Activated naive CD8-positive, alpha-beta T cell treated with anti-CD3 and anti-CD28 coated beads, Interleukin-2, amount 10 ng/mL, durations not matched to agents 7 days and 5 days (primary cell): ENCODE measurements at regions not wholly inside any gene's neighbourhood (a gene's known extent, or its start where the extent isn't known, plus 50 kb on each side); places are given as distances from the start of the nearest gene placed in this dataset.

Experiments used
- ATAC-seq: fragments of 150-1000 bp; cut with Tn5 transposase; one replicate; pipeline ENCODE4 v1.10.0; 2021; ENCODE audit warnings: low read depth, moderate library complexity
- POLR2A ChIA-PET: fragments of 350-600 bp; sonication (Branson Sonifier 250); formaldehyde crosslinking; loops from one replicate; lab custom pipeline; 2021; ENCODE audit warnings: antibody characterized with exemption; lab: Charles Lee
- DNase-seq: peaks from one replicate; pipeline ENCODE4 v3.0.0; 2021
- H3K27ac Mint-ChIP-seq: one replicate; pipeline ENCODE4 v1.8.0; 2022; ENCODE audit warnings: mild to moderate bottlenecking, mixed read lengths
- H3K27me3 Mint-ChIP-seq: one replicate; pipeline ENCODE4 v1.8.0; 2022; ENCODE audit warnings: mild to moderate bottlenecking, moderate library complexity, mixed read lengths
- H3K36me3 Mint-ChIP-seq: one replicate; pipeline ENCODE4 v1.8.0; 2021; ENCODE audit warnings: mild to moderate bottlenecking, mixed read lengths
- H3K4me1 Mint-ChIP-seq: one replicate; pipeline ENCODE4 v1.8.0; 2021; ENCODE audit warnings: mixed read lengths
- H3K4me3 Mint-ChIP-seq: one replicate; pipeline ENCODE4 v1.8.0; 2022; ENCODE audit warnings: mild to moderate bottlenecking, moderate library complexity, mixed read lengths
- H3K9me3 Mint-ChIP-seq: one replicate; pipeline ENCODE4 v1.8.0; 2021; ENCODE audit warnings: mixed read lengths

DNA sequence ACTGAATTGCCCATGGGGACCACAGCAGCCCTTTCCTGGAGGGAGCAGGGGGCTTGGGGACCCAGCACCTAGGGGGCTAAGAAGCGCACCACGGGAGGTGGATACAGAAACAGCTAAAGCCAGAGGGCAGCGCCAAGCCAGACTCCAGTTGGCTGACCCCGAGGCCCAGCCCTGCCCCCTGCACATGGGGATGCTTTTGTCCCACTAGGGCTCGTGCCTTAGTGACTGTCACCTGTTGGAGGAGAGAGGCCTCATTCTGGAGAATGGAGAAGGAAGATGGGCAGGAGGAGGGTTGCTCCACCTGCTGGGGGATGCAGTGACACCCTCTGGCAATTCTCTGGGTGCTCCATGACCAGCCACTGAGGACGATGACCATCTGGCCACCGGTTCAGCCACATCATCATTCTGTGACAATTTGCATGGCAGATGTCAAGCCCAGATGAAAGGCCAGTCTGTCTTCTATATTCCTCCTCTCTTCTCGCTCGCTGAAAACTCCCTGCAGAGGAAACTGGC is 167.8 kb upstream of the TLE3 start:
- no peak overlapping the region for H3K4me3 Mint-ChIP-seq
- no peak overlapping the region for H3K27ac Mint-ChIP-seq
- H3K36me3 Mint-ChIP-seq, result no peaks in the 10 kb centered on the region
- DNase-seq, result no peak
- H3K9me3 Mint-ChIP-seq, result no peaks in the 10 kb centered on the region
- ATAC-seq, result no peak
- POLR2A ChIA-PET, result no interaction called here
- peaks cover 25% of the 10 kb centered on the region for H3K27me3 Mint-ChIP-seq
- H3K4me1 Mint-ChIP-seq, result peaks cover 35% of the 10 kb centered on the region

- Mint-ChIP-seq H3K4me3 (no peak overlapping the region), H3K36me3 (no peaks in the 10 kb centered on the region), H3K4me1 (peaks cover 39% of the 10 kb centered on the region), H3K27me3 (peaks cover 27% of the 10 kb centered on the region), H3K27ac (no peak overlapping the region), H3K9me3 (no peaks in the 10 kb centered on the region)
- POLR2A ChIA-PET, result no interaction called here
- ATAC-seq (no peak), DNase-seq (no peak)
Observed at GRCh38 chr15:70264738-70265465, 167.2 kb upstream of the TLE3 start.

- peaks cover 44% of the 10 kb centered on the region for H3K4me1 Mint-ChIP-seq
- no peaks in the 10 kb centered on the region for H3K36me3 Mint-ChIP-seq
- DNase-seq (no peak), ATAC-seq (no peak)
- no peak overlapping the region for H3K27ac Mint-ChIP-seq
- H3K9me3 Mint-ChIP-seq, result no peaks in the 10 kb centered on the region
- H3K4me3 Mint-ChIP-seq, result no peak overlapping the region
- H3K27me3 Mint-ChIP-seq, result peaks cover 21% of the 10 kb centered on the region
- POLR2A ChIA-PET, result no interaction called here
Observed at GRCh38 chr15:70264014-70264582, 166.4 kb upstream of the TLE3 start.

- ATAC-seq (no peak), DNase-seq (no peak)
- Mint-ChIP-seq H3K4me3 (no peak overlapping the region), H3K36me3 (no peaks in the 10 kb centered on the region), H3K27ac (no peak overlapping the region), H3K4me1 (peaks cover 56% of the 10 kb centered on the region), H3K27me3 (peaks cover 13% of the 10 kb centered on the region), H3K9me3 (no peaks in the 10 kb centered on the region)
- POLR2A ChIA-PET, result no interaction called here
Observed at GRCh38 chr15:70262591-70263274, 165.0 kb upstream of the TLE3 start.

DNA sequence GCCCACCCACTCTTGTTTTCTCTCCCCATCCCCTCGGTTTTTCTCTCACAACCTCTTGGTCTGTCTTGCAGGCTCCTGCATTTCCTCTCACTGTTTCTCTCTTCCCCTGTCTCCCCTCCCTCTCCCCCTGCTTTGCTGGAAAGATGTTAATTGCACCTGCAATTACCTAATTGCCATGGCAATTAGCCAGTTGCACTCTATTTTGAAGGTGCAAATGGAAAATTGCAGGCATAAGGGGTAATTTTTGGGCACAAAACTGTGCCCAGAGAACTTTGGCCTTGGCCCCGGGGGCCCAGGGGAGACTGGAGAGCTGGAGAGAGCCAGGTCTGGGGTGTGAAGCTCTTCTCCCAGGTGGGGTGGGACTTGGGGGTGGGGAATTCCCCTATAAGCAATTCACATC is 164.5 kb upstream of the TLE3 start:
- H3K4me3 Mint-ChIP-seq, result no peak overlapping the region
- H3K4me1 Mint-ChIP-seq, result peaks cover 57% of the 10 kb centered on the region
- no peak overlapping the region for H3K27ac Mint-ChIP-seq
- no peak for DNase-seq
- ATAC-seq, result no peak
- POLR2A ChIA-PET, result interaction anchor here (0.8 kb wide), 1 partner anchor 518 kb away, joined by 3 read pairs; no protein-coding TSS in a partner anchor
- no peaks in the 10 kb centered on the region for H3K36me3 Mint-ChIP-seq
- no peaks in the 10 kb centered on the region for H3K9me3 Mint-ChIP-seq
- H3K27me3 Mint-ChIP-seq, result peaks cover 7% of the 10 kb centered on the region

DNA sequence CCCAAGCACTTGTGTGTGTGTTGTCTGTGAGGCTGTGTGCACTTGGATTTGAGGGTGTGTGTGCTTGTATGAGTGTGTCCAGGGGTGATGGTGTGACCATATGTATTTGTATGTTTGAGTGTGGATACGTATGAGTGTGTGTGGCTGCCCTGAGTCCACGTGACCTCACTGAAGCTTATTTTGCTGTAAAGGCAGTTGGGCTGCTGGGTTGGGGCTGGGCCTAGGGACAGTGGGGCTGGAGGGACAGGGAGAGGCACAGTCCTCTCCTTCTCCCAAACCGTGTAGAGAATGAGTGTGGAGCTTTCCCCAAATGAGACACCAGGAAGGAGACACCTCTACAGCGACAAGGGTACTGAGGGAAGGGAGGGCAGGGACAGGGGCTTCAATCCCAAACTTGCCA is 163.4 kb upstream of the TLE3 start:
- H3K4me3 Mint-ChIP-seq, result no peak overlapping the region
- H3K36me3 Mint-ChIP-seq, result no peaks in the 10 kb centered on the region
- no peaks in the 10 kb centered on the region for H3K9me3 Mint-ChIP-seq
- POLR2A ChIA-PET, result no interaction called here
- ATAC-seq, result no peak
- H3K27me3 Mint-ChIP-seq, result peaks cover 7% of the 10 kb centered on the region
- peaks cover 55% of the 10 kb centered on the region for H3K4me1 Mint-ChIP-seq
- H3K27ac Mint-ChIP-seq, result no peak overlapping the region
- DNase-seq, result no peak

DNA sequence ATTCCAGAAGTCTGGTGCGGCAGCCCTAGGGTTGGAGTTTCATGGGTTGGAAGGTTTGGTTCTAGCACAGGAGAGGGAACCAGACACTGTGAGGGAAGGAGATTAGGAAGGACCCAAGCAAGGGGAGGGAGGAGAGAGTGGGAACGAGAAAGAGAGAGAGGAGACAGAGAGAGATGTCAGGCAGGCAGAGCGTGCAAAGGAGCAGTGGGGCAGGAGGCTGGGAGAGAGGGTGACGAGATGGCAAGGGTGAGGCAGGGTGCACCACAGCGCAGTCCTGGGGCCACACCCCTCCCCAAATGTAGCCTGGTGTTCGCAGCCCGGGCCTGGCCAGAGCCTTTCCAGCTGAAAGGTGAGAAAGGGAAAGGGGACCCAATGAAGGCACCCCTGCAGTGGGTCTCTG is 162.9 kb upstream of the TLE3 start:
- Mint-ChIP-seq H3K27ac (peak overlapping the region; percentile 54), H3K27me3 (peaks cover 9% of the 10 kb centered on the region), H3K4me3 (no peak overlapping the region), H3K9me3 (no peaks in the 10 kb centered on the region), H3K36me3 (peaks cover 1% of the 10 kb centered on the region), H3K4me1 (peaks cover 52% of the 10 kb centered on the region)
- DNase-seq (no peak), ATAC-seq (no peak)
- POLR2A ChIA-PET, result no interaction called here

DNA sequence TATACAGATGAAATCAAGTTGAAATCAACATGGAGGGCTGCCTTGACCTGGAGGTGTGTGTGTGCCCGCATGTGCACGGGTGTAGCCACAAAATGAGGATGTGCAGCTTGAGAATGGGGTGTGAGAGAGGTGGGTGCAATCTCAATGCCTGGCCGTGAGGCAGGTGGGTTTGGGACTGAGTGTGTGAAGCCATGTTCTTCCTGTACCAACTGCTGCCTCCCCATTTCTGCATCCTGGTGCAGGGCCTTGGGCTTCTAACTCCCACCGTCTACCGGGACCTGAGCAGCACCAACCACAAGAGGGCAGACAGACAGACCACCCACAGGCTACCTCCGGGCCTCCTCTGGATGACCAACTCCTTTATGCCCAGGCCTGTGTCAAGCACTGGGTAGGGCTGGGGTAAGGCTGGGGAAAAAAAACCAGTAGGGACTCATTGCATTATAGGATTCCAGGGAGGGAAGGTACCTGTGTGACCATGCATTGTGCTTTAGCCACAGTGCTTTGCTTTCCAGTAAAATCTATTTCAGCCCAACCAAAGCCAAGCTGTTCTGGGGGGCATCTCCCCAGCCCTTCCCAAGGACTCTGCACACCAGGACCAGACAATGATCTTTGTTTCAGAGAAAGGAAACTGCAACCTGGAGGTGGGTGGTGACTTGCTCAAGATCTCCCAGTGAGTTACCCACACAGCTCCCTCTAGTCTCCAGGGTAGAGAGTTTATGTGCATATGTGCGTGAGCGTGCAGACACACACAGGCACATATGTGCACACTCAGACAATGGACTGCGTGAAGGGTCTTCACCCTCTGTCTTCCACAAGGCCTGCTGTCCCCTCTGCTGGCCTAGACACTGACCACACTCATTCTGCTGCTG is 162.2 kb upstream of the TLE3 start:
- POLR2A ChIA-PET, result interaction anchor here (1.0 to 2.8 kb wide), 7 partner anchors 13 to 188 kb away, joined by 3 to 13 read pairs (median 6); no protein-coding TSS in a partner anchor
- no peak for DNase-seq
- Mint-ChIP-seq H3K27me3 (peaks cover 9% of the 10 kb centered on the region), H3K4me3 (peak overlapping the region; percentile 39), H3K4me1 (peaks cover 55% of the 10 kb centered on the region), H3K27ac (peak overlapping the region; percentile 87), H3K9me3 (no peaks in the 10 kb centered on the region), H3K36me3 (peaks cover 4% of the 10 kb centered on the region)
- ATAC-seq, result no peak

GRCh38 chr15:70259028-70259424 is 161.3 kb upstream of the TLE3 start:
- ATAC-seq (peak; percentile 33), DNase-seq (no peak)
- Mint-ChIP-seq H3K27ac (peak overlapping the region; percentile 87), H3K4me1 (peaks cover 55% of the 10 kb centered on the region), H3K4me3 (peak overlapping the region; percentile 72), H3K9me3 (no peaks in the 10 kb centered on the region), H3K27me3 (peaks cover 8% of the 10 kb centered on the region), H3K36me3 (peaks cover 4% of the 10 kb centered on the region)
- POLR2A ChIA-PET, result interaction anchor here (1.0 to 2.8 kb wide), 10 partner anchors 9 to 221 kb away, joined by 3 to 13 read pairs (median 4); no protein-coding TSS in a partner anchor

- Mint-ChIP-seq H3K4me3 (peak overlapping the region; percentile 72), H3K27ac (peak overlapping the region; percentile 87), H3K27me3 (peaks cover 10% of the 10 kb centered on the region), H3K36me3 (peaks cover 4% of the 10 kb centered on the region), H3K4me1 (peaks cover 58% of the 10 kb centered on the region), H3K9me3 (no peaks in the 10 kb centered on the region)
- POLR2A ChIA-PET, result interaction anchor here (0.9 to 2.8 kb wide), 12 partner anchors 10 to 221 kb away, joined by 3 to 13 read pairs (median 4); no protein-coding TSS in a partner anchor
- DNase-seq, result peak; percentile 79
- ATAC-seq, result peak; percentile 82
Observed at GRCh38 chr15:70258369-70259027, 160.8 kb upstream of the TLE3 start.

- Mint-ChIP-seq H3K9me3 (no peaks in the 10 kb centered on the region), H3K27me3 (peaks cover 10% of the 10 kb centered on the region), H3K4me3 (peak overlapping the region; percentile 72), H3K36me3 (peaks cover 4% of the 10 kb centered on the region), H3K4me1 (peaks cover 59% of the 10 kb centered on the region), H3K27ac (peak overlapping the region; percentile 87)
- POLR2A ChIA-PET, result interaction anchor here (0.9 to 2.8 kb wide), 8 partner anchors 14 to 222 kb away, joined by 3 to 13 read pairs (median 4); no protein-coding TSS in a partner anchor
- ATAC-seq, result no peak
- no peak for DNase-seq
Observed at GRCh38 chr15:70257573-70258248, 160.0 kb upstream of the TLE3 start.

DNA sequence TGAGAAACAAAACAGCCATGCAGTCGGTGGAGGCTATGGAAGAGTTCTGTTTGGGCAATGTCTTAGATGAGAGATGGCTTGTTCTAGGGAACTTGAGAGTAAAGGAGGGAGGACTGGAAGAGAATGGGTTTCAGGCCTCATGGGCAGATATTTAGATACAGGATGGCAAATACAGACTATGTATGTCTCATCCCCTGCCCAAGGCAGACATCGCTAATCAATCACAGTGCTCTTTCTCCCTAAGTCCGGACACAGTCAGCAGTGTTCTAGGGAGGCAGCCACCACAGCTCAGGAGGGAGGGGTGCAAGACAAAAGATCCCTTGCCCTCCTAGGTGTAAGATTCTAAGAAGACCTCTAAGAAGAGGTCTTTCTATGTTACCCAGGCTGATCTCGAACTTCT is 159.3 kb upstream of the TLE3 start:
- Mint-ChIP-seq H3K9me3 (no peaks in the 10 kb centered on the region), H3K36me3 (peaks cover 4% of the 10 kb centered on the region), H3K27ac (no peak overlapping the region), H3K4me3 (no peak overlapping the region), H3K27me3 (peaks cover 10% of the 10 kb centered on the region), H3K4me1 (peaks cover 57% of the 10 kb centered on the region)
- no peak for ATAC-seq
- DNase-seq, result no peak
- POLR2A ChIA-PET, result interaction anchor here (1.1 to 2.8 kb wide), 2 partner anchors 44 to 157 kb away, joined by 3 to 13 read pairs; no protein-coding TSS in a partner anchor
